GM23338 (cell line): ENCODE measurements at regions not wholly inside any gene's neighbourhood (a gene's known extent, or its start where the extent isn't known, plus 50 kb on each side); places are given as distances from the start of the nearest gene placed in this dataset.

Experiments
- ATAC-seq: fragments of 200-7000 bp; cut with Tn5 transposase; 3 replicates; pipeline ENCODE4 v1.9.1; 2020
- DNase-seq: peaks from one replicate; pipeline ENCODE4 v3.0.0-alpha.2; 2015; ENCODE audit warnings: low spot score
- H2AFZ ChIP-seq: fragments of 200-600 bp; sonication (generic); 2 replicates; pipeline ENCODE4 v1.8.0; 2016; ENCODE audit warnings: antibody characterized with exemption, mild to moderate bottlenecking, moderate library complexity
- H3F3A ChIP-seq: fragments of 200-600 bp; sonication (generic); replicated peaks from 2 replicates; pipeline ENCODE4 v1.8.0; 2017; ENCODE audit warnings: antibody characterized with exemption, mixed run types, low read depth
- H3K27ac ChIP-seq: fragments of 200-600 bp; sonication (generic); 2 replicates; pipeline ENCODE4 v1.6.1; 2016; ENCODE audit warnings: low read depth
- H3K27me3 ChIP-seq: fragments of 200-600 bp; sonication (generic); 2 replicates; pipeline ENCODE4 v1.8.0; 2016; ENCODE audit warnings: mild to moderate bottlenecking, mixed run types, moderate library complexity; ENCODE audit not compliant: insufficient read depth
- H3K36me3 ChIP-seq: fragments of 200-600 bp; sonication (generic); 2 replicates; pipeline ENCODE4 v1.8.0; 2016; ENCODE audit warnings: mild to moderate bottlenecking; ENCODE audit not compliant: insufficient read depth
- H3K4me1 ChIP-seq: fragments of 200-600 bp; sonication (generic); 2 replicates; pipeline ENCODE4 v1.8.0; 2016; ENCODE audit warnings: mild to moderate bottlenecking, moderate library complexity; ENCODE audit not compliant: insufficient read depth
- H3K4me2 ChIP-seq: fragments of 200-600 bp; sonication (generic); 2 replicates; pipeline ENCODE4 v1.7.1; 2017; ENCODE audit warnings: mixed run types
- H3K4me3 ChIP-seq: fragments of 200-600 bp; sonication (generic); 2 replicates; pipeline ENCODE4 v1.6.1; 2016; ENCODE audit warnings: mixed run types
- H3K79me2 ChIP-seq: fragments of 200-600 bp; sonication (generic); replicated peaks from 2 replicates; pipeline ENCODE4 v1.8.0; 2017; ENCODE audit warnings: mild to moderate bottlenecking; ENCODE audit not compliant: insufficient read depth
- H3K9me2 ChIP-seq: fragments of 200-600 bp; sonication (generic); 2 replicates; pipeline ENCODE4 v1.8.0; 2017; ENCODE audit not compliant: insufficient read depth
- H4K20me1 ChIP-seq: fragments of 200-600 bp; sonication (generic); replicated peaks from 2 replicates; pipeline ENCODE4 v1.8.0; 2017; ENCODE audit warnings: mild to moderate bottlenecking; ENCODE audit not compliant: insufficient read depth
- H3K27ac Mint-ChIP-seq: 2 replicates; pipeline ENCODE4 v1.8.0; 2020; ENCODE audit warnings: inconsistent platforms, mild to moderate bottlenecking, moderate library complexity, mixed read lengths
- H3K27me3 Mint-ChIP-seq: 3 replicates; pipeline ENCODE4 v1.8.0; 2022; ENCODE audit warnings: low read depth, mild to moderate bottlenecking, moderate library complexity, mixed read lengths, inconsistent platforms; ENCODE audit not compliant: insufficient read depth, poor library complexity
- H3K36me3 Mint-ChIP-seq: 3 replicates; pipeline ENCODE4 v1.8.0; 2021; ENCODE audit warnings: low read depth, mild to moderate bottlenecking, inconsistent platforms, moderate library complexity, mixed read lengths
- H3K4me1 Mint-ChIP-seq: 3 replicates; pipeline ENCODE4 v1.8.0; 2020; ENCODE audit warnings: mild to moderate bottlenecking, inconsistent platforms, mixed read lengths
- H3K4me3 Mint-ChIP-seq: 3 replicates; pipeline ENCODE4 v1.8.0; 2021; ENCODE audit warnings: moderate library complexity, mild to moderate bottlenecking, inconsistent platforms, mixed read lengths
- H3K9me3 Mint-ChIP-seq: 3 replicates; pipeline ENCODE4 v1.8.0; 2020; ENCODE audit warnings: moderate library complexity, mild to moderate bottlenecking, inconsistent platforms, mixed read lengths
- CREB1 ChIP-seq: fragments of 250-450 bp; sonication (Bioruptor Pico); IDR thresholded peaks from 2 replicates; pipeline ENCODE4 v1.5.0; 2020; ENCODE audit warnings: low read depth, mild to moderate bottlenecking, moderate library complexity
- CTCF ChIP-seq, 2 experiments: fragments of 200-600 bp in 1 of 2; sonication (generic) in 1 of 2; conservative IDR thresholded peaks; 2 replicates each; pipeline versions ENCODE4 v1.5.1 to v1.6.1; 2016 to 2017; ENCODE audit warnings: antibody characterized with exemption in 2 of 2, low read depth in 2 of 2, mild to moderate bottlenecking in 2 of 2, moderate library complexity in 1 of 2
- ETS1 ChIP-seq: IDR thresholded peaks from 2 replicates; pipeline ENCODE4 v1.6.1; 2016; ENCODE audit warnings: antibody characterized with exemption
- EZH2 ChIP-seq: fragments of 200-600 bp; sonication (generic); IDR thresholded peaks from one replicate; pipeline ENCODE4 v1.8.0; 2017; ENCODE audit warnings: antibody characterized with exemption, mild to moderate bottlenecking, low read depth; ENCODE audit not compliant: unreplicated experiment
- EZH2phosphoT487 ChIP-seq: fragments of 200-600 bp; sonication (generic); IDR thresholded peaks from one replicate; pipeline ENCODE4 v1.8.1; 2018; ENCODE audit warnings: antibody characterized with exemption; ENCODE audit not compliant: unreplicated experiment
- JUNB ChIP-seq: IDR thresholded peaks from one replicate; pipeline ENCODE4 v1.6.1; 2016; ENCODE audit warnings: antibody characterized with exemption; ENCODE audit not compliant: unreplicated experiment
- NANOG ChIP-seq: IDR thresholded peaks from 2 replicates; pipeline ENCODE4 v1.6.1; 2016; ENCODE audit warnings: antibody characterized with exemption, borderline replicate concordance
- POLR2AphosphoS5 ChIP-seq: IDR thresholded peaks from 2 replicates; pipeline ENCODE4 v1.6.1; 2016; ENCODE audit warnings: antibody characterized with exemption, low read depth
- REST ChIP-seq: IDR thresholded peaks from one replicate; pipeline ENCODE4 v1.6.1; 2018; ENCODE audit warnings: antibody characterized with exemption; ENCODE audit not compliant: unreplicated experiment
- STAT1 ChIP-seq: IDR thresholded peaks from one replicate; pipeline ENCODE4 v1.6.1; 2016; ENCODE audit warnings: antibody characterized with exemption; ENCODE audit not compliant: unreplicated experiment
- ZNF114 ChIP-seq: fragments of 250-450 bp; sonication (Bioruptor Pico); IDR thresholded peaks from 2 replicates; pipeline ENCODE4 v1.5.0; 2020; ENCODE audit warnings: mild to moderate bottlenecking, moderate library complexity
- ZNF331 ChIP-seq: fragments of 250-450 bp; sonication (Bioruptor Pico); IDR thresholded peaks from 2 replicates; pipeline ENCODE4 v1.5.0; 2020; ENCODE audit warnings: low read depth, mild to moderate bottlenecking, moderate library complexity
- ZNF462 ChIP-seq: fragments of 250-450 bp; sonication (Bioruptor Pico); IDR thresholded peaks from 2 replicates; pipeline ENCODE4 v1.5.0; 2020; ENCODE audit warnings: mild to moderate bottlenecking, moderate library complexity

- DNase-seq (no peak), ATAC-seq (no peak)
- H3K27ac ChIP-seq, result no peak overlapping the region
- no peaks in the 10 kb centered on the region for H3K79me2 ChIP-seq
- no peak overlapping the region for H3K4me2 ChIP-seq
- no peaks in the 10 kb centered on the region for H3K4me1 ChIP-seq
- no peaks in the 10 kb centered on the region for H3K27me3 ChIP-seq
- H4K20me1 ChIP-seq, result no peaks in the 10 kb centered on the region
- no peak overlapping the region for H3K4me3 ChIP-seq
- TF ChIP-seq EZH2 (no peak), NANOG (no peak), ETS1 (no peak), JUNB (no peak), STAT1 (no peak), REST (no peak), POLR2AphosphoS5 (no peak), ZNF462 (CRISPR knock-in tag) (no peak), ZNF331 (CRISPR knock-in tag) (no peak), CTCF (conservative IDR thresholded peaks at IDR 0.05; ENCODE audit: low read depth in 2 of 2) (no peak), EZH2phosphoT487 (no peak), CREB1 (CRISPR knock-in tag) (no peak), ZNF114 (CRISPR knock-in tag) (no peak)
- Mint-ChIP-seq H3K36me3 (no peaks in the 10 kb centered on the region; the same call in 2 of the 3 replicates), H3K27ac (no peak overlapping the region), H3K9me3 (peaks cover 4% of the 10 kb centered on the region; the same call in 1 of the 3 replicates), H3K4me1 (peaks cover 4% of the 10 kb centered on the region; the same call in 1 of the 3 replicates), H3K4me3 (no peak overlapping the region), H3K27me3 (peaks cover 15% of the 10 kb centered on the region)
- no peaks in the 10 kb centered on the region for H3K9me2 ChIP-seq
- no peaks in the 10 kb centered on the region for H3K36me3 ChIP-seq
- H2AFZ ChIP-seq, result no peak overlapping the region
- no peaks in the 10 kb centered on the region for H3F3A ChIP-seq
These were observed 348.0 kb upstream of the TNRC6C start for GRCh38 chr17:77610518-77610893.
